ENCODE measurements at regions not wholly inside any gene's neighbourhood (a gene's known extent, or its start where the extent isn't known, plus 50 kb on each side); places are given as distances from the start of the nearest gene placed in this dataset.

- no peak for DNase-seq
Observed at GRCh38 chr1:79375352-79375751, 368.8 kb upstream of the ADGRL4 start.

- no peak for DNase-seq
Observed at GRCh38 chr1:79374397-79374796, 367.9 kb upstream of the ADGRL4 start.

GRCh38 chr1:79373481-79374125 lies 367.1 kb upstream of the ADGRL4 start:
- DNase-seq = no peak

- DNase-seq = no peak
Observed at GRCh38 chr1:79371802-79372201, 365.3 kb upstream of the ADGRL4 start.

GRCh38 chr1:79369091-79369490 lies 362.6 kb upstream of the ADGRL4 start:
- no peak for DNase-seq

- DNase-seq = no peak
Observed at GRCh38 chr1:79364896-79365295, 358.4 kb upstream of the ADGRL4 start.

- no peak for DNase-seq
Observed at GRCh38 chr1:79363430-79363829, 356.9 kb upstream of the ADGRL4 start.

GRCh38 chr1:79362470-79362869 lies 355.9 kb upstream of the ADGRL4 start:
- no peak for DNase-seq

- no peak for DNase-seq
Observed at GRCh38 chr1:79355090-79355489, 348.6 kb upstream of the ADGRL4 start.

GRCh38 chr1:79353224-79353623 lies 346.7 kb upstream of the ADGRL4 start:
- DNase-seq = no peak

GRCh38 chr1:79326875-79327274 lies 320.3 kb upstream of the ADGRL4 start:
- DNase-seq = no peak

- no peak for DNase-seq
Observed at GRCh38 chr1:79325705-79326104, 319.2 kb upstream of the ADGRL4 start.

GRCh38 chr1:79325126-79325525 lies 318.6 kb upstream of the ADGRL4 start:
- DNase-seq = no peak

- no peak for DNase-seq
Observed at GRCh38 chr1:79323239-79324025, 316.9 kb upstream of the ADGRL4 start.

- no peak for DNase-seq
Observed at GRCh38 chr1:79322511-79323027, 316.0 kb upstream of the ADGRL4 start.

- DNase-seq = no peak
Observed at GRCh38 chr1:79312438-79312837, 305.9 kb upstream of the ADGRL4 start.

GRCh38 chr1:79310609-79311008 lies 304.1 kb upstream of the ADGRL4 start:
- DNase-seq = no peak

GRCh38 chr1:79304131-79304530 lies 297.6 kb upstream of the ADGRL4 start:
- no peak for DNase-seq

- no peak for DNase-seq
Observed at GRCh38 chr1:79303040-79303439, 296.5 kb upstream of the ADGRL4 start.

- DNase-seq = no peak
Observed at GRCh38 chr1:79302380-79302930, 295.9 kb upstream of the ADGRL4 start.

- DNase-seq = no peak
Observed at GRCh38 chr1:79295967-79296366, 289.4 kb upstream of the ADGRL4 start.

GRCh38 chr1:79293611-79294010 lies 287.1 kb upstream of the ADGRL4 start:
- no peak for DNase-seq

- DNase-seq = no peak
Observed at GRCh38 chr1:79290927-79291474, 284.5 kb upstream of the ADGRL4 start.

All from left kidney (tissue), 1 donor.